Hippocampal formation (tissue), 2 donors: ENCODE measurements at regions not wholly inside any gene's neighbourhood (a gene's known extent, or its start where the extent isn't known, plus 50 kb on each side); places are given as distances from the start of the nearest gene placed in this dataset.

Experiments used
- DNase-seq, 2 donors: peaks; one replicate each; lab custom pipeline; 2025; lab: John Stamatoyannopoulos, UW

DNA sequence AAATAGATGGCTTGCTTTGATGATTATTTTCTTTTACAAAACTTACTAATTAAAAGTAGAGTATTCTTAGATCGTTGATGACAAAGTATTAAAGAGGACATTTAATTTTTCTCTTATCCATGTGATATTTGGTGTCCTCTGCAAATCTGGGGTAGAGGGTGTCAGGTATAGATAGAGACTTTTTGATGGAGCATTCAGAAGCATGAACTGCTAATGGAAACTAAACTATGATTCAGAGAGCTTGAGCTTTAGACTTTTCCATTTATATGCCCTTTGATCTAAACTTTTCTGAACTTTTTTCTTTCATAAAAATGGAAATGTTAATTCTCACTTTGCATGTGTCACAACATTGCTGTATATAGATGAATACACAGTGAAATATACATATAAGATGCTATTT, 619.7 kb downstream of the PLCL1 start:
- no peak for DNase-seq

DNA sequence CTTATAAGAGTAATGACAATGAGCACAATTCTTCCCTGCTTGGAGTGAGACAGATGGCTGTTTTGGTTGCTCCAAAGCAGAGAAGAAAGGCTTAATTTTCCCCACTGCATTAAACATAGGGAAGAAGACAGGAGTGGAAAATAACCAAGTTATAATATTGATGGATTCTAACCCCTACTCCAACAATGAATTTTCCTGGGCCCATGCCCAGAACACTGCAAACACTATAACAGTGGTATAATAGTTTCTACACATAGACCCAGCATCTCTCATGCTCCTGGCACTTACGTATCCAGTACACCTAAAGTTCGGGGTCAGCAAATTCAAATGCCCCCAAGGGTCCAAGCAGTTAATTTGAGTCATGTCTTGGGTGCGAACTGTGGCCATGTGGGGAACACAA, 613.4 kb downstream of the PLCL1 start:
- DNase-seq: no peak

DNA sequence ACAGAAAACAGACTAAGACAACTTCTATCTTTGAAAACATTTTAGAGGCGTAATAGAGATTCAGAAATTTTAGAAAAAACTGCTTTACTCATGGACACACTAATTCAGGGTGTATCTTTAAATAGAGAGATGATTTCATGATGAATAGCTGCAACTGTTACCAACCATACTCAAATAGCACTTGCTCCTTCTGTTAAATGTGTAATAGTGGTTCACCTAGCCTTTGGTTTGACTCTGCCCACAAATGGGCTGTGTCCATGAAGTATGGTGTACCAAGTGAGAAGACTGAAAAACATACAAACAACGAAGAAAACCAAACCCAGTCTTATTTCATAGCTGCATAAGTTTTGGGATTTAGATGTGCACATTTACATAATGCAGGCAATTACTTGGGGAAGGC, 610.6 kb downstream of the PLCL1 start:
- no peak for DNase-seq

DNA sequence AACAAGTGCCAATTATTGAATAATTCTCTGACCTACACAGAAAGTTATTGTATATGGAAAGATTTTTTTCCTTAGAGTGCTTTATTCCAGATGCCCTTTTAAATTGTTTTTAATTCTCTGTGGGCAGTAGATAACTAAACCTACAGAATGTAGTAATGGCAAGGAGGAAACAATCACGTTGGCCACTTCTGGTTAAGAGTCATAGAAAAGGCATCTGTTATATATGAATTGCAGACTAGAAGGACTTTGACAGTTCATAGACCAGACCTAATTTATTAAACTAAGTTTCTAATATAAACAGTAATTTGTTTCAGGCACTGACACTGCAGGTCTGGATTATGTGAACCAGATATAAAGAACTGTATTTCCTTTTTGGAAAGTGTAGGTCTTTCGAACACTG, 607.5 kb downstream of the PLCL1 start:
- no peak for DNase-seq

DNA sequence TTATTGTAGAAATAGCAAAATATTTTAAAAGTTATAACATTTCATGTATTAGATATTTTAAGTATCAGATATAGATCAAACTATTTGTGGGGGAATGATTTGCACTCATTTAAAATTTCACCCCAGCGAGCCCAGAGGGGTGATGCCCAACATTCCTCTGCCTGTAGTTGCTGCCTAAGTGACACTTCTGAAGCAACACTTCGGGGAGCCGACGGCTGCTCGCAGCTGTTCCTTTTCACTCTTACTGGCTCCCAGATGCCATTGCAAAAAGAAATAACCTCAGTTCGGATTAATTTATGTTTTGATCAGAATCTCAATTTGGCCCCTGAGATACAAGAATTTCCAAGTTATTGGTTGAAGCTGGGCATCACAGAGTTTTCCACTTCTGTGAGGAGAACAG, 603.8 kb downstream of the PLCL1 start:
- no peak for DNase-seq

DNA sequence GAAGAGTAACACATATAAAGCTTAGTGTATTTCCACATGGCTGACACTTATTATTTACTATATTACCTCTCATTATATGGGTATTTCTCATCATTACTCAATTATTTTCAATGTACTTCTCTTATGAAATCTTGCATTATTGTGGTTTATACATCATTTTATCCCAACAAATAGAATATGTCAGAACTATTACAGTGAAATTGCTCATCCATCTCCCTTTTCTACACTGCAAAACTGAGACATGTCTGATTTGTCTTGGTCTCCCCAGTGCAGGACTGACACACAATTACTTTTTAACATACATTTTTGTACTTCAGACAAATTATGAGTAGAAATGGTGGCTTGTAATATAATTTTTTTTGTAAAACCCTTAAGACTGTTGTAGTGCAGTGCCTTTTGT, 600.9 kb downstream of the PLCL1 start:
- DNase-seq: no peak

DNA sequence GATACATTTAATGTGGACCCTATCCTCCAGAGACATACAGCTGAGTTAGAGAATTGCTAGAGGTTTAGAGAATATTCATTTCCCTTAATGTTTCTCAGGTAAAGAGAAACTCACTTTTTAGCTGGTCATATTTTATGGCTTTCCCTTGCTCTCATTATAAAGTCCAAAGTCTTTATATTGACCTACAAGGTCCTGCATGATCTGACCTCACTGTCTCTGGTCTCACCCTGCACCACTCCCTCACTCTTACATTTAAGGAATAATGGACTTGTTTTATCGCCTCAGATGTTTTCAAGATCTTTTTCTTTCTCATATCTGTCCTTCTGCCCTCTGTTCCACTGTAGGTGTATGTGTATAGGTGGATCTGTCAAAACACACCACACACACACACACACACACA, 597.3 kb downstream of the PLCL1 start:
- DNase-seq: no peak

DNA sequence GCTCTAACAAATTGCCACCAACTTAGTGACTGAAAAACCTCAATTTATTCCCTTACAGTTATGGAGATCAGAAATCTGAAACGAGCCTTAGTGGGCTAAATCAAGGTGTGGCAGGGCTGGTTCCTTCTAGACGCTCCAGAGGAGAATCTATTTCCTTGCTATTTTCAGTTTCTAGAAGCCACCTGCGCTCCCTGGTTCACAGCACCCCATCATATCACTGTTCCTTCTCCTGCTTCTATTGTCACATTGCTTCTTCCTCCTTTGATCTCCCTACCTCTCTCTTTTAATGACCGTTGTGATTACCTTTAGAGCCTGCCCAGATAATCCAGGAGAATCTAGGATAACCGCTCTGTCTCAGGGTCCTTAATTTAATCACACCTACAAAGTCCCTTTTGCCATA, 596.6 kb downstream of the PLCL1 start:
- no peak for DNase-seq

DNA sequence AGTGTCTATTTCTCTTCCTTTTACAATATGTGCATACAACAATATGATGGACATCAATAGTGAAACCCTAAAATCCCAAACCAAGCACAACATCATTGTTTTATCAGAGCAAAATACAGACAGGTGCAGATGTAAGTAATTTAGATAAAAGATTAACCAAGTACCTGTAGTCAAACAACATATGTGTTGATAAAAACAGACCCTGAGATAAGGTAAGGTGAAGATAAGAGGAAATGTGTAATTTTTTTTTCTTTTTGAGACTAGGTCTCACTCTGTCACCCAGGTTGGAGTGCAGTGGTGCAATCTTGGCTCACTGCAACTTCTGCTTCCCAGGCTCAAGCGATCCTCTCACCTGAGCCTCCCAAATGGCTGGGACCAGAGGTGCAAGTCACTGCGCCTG, 589.8 kb downstream of the PLCL1 start:
- DNase-seq: no peak

DNA sequence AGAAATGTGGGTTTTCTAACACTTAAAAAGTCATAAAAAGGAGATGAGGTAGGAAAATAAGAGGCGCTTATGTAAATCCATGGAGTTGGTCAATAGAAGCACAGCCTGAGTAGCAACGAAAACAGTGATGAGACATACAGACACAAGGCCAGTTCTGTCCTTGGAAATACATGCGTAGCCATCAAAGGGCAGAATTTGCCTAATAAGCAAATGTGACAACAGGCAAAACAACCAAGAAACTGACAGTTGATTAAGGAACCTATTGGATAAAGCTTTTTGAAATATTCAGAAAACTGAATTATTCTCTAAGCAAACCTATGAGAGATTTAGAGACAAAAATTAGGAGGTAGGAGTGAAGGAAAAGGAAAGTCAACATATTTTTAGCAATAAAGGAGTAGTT, 586.3 kb downstream of the PLCL1 start:
- DNase-seq: no peak

DNA sequence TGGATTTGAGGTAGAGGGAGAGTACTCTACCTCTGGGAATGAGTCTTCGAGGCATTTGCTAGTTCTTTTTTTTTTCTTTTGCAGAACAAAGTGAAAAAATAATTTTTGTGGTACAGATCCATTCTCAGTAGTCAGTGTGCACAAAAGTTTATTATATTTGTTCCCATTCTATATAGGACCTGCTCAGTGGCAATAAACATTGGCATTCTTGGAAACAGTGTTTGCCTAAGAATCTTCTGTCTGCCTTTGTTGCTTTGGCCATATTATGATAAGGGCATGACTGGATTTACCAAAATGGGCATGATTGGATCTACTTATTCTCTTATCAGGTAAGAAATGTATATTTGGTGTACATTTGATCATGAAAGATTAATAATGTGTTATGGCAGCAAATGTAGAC, 583.3 kb downstream of the PLCL1 start:
- no peak for DNase-seq

DNA sequence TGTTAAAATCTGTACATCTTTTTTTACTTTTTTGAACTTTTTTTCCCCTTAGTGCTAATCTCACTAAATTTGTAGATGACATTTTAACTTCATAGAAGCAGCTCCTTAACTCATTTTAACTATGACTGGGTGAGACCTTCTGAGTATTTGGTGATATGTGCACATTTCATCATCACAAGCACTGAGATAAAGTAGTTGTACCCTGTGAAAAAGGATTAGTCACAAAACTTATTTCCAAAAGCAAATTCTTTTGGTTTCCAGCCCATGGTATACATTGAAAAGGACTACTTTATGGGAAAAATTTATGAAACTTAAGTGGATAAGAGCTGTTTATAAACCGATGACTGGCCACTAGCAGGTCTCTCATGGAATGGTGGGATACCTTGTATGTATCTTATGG, 581.5 kb downstream of the PLCL1 start:
- no peak for DNase-seq

DNA sequence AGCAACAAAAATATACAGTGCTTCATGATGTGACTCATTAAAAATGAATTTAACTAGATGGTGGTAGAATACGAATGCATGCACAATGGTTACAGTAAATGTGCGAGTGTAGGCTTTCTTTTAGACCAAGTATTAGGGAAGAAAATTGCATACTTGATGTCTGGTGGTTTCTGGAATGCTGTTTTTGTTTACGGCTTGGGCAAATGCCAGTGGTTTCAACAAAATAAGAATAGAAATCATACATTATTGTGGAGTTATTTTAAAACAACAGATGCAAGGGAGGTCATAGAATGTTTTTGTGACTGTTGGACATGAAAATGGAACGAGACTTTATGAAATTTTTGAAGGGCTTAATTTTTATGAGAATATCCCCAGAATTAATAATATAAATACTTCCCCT, 580.9 kb downstream of the PLCL1 start:
- no peak for DNase-seq

DNA sequence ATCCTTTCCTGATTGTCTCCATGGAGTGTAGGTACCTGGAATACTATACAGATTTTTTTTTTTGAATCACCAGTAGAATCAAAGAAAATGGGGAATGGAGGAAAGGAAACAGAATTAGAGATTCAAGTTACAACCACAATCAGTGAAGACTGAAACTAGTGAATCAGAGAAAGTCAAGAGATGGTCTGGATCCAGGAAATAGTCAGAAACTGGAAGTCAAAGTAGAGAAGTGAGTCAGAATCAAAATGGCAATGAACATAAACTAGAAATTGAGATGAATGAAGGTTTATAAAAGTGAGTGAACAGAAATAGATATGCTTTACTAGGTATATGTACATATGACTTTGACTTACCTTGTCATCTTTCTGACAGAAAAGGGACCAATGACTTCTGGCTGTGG, 579.0 kb downstream of the PLCL1 start:
- no peak for DNase-seq

DNA sequence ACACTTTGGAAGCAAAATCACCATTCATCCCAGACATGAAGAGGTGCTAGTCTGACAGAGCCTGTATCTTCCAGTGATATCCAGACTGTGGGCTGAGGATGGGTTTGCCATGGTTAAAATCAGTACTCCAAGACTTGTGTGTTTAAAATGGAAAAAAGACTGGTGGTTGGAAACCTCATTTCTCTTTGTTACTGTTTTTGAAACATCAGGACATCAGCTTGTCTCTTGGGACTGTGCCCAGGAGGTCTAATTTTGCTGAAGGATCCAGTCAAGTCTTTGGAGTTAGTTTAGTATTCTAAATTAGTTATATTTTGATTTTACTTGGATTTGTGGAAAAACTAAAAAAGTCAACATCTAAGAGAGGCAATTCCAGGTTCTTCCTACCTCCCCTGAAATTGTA, 578.4 kb downstream of the PLCL1 start:
- no peak for DNase-seq

DNA sequence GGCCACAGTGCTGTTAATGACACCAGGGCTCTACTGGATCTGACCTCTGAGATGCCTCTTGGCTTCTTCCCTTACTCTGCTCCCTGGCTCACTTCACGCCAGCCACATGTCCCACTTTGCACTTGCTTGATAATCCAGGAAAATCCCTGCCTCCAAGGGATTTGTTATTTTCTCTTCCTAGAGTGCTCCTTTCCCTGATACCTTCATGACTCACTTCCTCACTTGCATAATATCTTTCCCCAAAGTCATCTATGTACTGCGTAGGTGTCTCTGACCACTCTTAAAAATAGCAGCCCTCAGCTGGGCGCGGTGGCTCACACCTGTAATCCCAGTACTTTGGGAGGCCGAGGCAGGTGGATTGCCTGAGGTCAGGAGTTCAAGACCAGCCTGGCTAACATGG, 572.3 kb downstream of the PLCL1 start:
- no peak for DNase-seq

DNA sequence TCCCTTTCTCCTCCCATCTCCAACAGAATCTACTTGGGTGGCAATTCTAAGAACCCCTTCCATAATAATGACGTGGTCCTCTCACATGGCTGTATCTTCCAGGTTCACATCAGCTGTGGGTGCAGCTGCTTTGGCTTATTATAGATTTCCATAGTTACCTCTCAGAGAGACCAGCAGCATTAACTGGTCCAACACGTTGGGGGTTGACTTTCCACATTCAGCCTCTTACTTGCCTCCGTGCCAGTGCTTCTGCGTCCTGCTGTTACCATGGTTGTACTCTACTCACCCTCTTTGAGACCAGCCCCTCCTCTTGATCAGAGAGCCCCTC, 570.7 kb downstream of the PLCL1 start:
- no peak for DNase-seq

DNA sequence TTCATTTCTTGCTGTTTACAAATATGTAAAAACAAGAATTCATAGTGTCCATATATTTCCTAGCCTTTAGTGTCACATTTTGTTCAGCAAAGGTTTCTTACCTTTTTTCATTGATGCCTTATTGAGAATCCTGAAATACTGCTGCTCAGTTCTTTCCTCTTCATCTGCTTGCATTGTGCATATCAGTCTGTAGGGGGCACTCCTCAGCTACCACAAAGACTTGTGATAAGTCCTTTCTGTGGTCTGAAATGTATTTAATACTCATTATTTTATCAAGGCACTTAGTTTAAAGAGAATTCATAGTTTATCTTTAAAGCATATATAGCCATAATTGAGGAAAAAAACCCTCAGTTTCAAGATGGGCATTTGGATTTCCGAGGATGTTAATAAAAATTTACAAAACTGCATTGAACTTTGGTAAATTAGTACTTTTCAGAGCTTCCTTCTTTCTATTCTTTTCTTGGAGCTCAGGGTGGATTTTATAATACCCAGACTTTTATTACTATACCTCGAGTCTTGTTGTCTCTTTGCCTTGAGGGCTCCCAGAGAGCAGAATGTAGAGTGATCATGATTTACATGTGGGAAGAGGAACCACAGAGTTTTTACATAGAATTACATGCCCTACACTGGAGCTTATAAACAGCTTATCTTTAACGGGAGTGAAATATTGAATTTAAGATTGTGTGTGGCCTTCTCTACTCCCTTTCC, 570.1 kb downstream of the PLCL1 start:
- DNase-seq: peak; percentile 5 to 47

DNA sequence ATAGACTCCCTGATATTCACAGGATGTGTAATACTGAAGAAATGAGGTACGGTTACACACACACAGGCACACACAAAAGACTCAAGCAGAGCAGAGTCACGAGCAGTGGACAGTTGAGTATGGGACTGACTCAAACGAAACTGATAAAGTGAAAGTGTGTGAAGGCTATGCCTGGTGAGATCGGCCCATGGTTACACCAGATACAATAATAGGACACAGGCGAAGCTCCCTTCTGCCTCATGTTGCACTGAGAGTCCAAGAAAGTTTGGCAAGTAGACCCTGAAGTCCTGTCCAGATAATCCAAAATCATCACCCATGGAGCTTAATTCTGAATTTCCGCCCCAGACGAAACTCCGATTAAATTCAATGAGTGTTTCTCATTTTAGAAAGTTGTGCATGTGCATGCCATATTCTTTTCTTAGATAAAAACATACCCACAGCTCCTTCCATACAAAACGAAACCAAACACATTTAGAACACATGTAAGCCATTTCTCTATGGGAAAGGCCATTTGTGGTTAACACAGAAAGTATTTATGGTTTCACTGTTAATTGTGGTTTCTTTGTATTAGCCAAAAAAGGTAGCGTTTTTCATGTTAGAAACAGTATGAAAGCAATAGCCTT, 567.6 kb downstream of the PLCL1 start:
- DNase-seq: no peak

DNA sequence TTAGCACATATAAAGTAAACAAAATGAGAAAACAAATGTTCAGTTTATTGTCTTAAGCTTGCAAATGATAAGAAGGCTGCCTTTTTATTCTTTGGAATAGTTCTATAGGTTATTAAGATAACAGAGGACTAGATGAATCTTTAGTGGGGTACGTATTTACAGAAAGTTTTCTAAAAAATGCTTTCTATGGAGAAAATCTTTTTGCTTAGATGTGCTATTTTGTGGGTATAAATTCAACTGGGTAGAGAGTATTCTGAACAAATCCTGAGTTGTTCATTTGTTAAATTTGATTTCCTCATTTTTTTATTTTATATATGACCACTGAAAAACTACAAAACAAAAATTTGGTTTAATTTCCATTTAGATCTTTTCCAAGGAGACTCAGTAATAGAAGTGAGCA, 566.9 kb downstream of the PLCL1 start:
- no peak for DNase-seq

DNA sequence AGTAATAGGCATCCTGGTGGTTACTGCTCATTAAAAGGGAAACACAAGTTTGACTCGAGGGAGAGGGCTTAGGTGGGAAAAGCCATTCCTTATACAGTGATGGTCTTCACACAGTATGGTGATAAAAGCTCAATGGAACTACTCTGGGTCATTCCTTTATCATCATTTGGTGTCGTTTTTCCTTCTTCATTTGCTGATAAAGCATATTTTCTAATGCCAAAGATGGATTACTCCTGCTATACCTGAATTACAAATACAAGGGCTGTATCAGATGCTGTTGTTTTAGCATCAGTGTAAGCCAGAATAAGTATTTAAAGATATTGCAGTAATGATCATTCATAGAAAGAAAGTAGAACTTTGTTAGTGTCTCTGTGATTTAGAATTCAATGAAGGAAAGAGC, 563.7 kb downstream of the PLCL1 start:
- DNase-seq: no peak

DNA sequence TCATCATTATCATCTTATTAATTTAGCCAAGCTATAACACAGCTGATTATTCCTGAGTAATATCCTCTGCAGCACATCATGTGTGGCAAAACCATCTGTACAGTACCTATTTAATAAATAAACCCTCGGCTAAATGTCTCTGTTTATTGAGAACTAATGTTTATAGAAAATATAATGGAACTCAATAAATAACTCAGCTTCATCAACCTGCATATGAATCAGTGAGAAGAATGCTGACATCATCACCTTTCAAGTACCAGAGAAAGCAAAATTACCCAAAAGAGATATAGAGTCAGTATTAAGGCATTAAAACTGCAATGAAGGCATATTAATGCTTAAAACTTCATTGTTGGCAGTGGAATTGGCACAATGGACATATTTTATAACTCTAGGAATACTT, 558.3 kb downstream of the PLCL1 start:
- DNase-seq: no peak

DNA sequence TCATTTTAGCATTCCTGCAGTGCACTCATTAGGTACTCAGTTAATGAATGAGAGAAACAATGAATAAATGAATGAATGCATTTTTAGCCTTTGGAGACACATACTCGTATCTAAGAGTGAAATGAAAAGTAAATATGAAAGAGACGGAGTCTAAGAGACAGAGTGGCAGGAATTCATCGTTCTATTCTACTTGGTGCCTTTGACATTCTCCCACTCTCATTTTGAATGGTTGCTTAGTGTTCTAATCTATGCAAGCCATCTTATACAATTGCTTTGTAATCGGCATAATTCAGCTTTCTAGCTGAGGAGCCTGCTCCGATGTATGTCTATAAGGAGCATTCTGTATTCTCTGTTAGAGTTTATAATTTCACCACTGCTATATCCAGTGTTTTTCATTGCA, 554.9 kb downstream of the PLCL1 start:
- DNase-seq: no peak

DNA sequence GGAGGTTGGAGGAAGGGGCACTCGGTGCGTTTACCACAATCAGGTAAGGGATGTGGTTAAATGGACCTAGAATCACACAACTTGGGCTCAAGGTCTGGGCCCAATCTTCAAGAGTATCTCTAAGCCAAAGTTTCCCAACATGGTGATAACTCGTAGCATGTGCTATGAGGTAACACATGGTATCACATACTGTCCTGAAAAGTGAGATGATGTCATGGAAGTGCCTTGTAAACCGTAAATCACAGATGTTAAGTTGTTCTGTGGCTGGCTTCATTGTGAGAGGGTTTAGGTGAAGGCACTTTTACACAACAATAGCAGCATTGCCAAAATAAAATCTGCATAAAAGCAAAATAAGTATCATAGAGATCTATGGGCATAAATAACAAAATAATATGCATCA, 551.8 kb downstream of the PLCL1 start:
- DNase-seq: no peak
